Amniotic stem cell (primary cell): ENCODE measurements at regions not wholly inside any gene's neighbourhood (a gene's known extent, or its start where the extent isn't known, plus 50 kb on each side); places are given as distances from the start of the nearest gene placed in this dataset.
"Not testable (repeated sequence)": the region's sequence is repeated elsewhere in the genome, so short reads cannot be mapped to it uniquely, and the experiment has no call there.

ENCODE experiments used
- DNase-seq: peaks from one replicate; lab custom pipeline; 2025; lab: John Stamatoyannopoulos, UW

DNA sequence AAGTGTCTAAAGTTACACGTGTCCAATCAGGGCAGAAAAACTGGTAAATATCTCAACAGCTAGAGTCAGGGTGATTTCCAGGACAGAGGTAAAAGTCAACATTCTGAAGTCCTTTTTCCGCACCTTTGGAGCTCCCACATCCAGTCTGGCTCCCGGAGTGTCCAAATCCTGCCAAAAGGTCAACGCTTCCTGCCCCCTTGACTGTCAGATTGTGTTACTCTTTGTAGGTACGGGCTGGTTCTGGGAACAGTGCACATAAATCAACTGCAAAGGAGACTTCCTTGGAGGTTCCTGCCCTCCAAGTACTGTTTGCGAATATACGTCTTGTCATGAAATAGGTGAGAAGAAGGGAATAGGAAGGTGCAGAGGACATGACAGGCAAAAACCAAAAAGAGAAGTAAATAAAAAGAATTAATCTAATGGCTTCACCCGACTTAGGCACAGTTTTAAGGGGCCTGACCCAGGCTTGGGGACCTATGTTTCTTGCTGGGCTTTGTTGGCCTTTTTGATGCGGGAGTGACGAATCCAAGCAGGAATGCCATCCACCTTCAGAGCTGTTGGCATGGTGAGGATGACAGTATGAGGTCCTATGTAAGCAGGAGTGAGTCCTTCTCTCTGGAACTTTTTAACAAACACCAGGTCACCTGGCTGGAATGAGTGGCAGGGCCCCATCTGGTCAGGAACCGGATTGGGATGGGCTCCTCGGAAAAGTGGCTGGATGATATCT, 155.4 kb downstream of the TRIM27 start:
- DNase-seq = no peak

- DNase-seq = peak; percentile 24
Observed at GRCh38 chr6:28769626-28770402, 154.0 kb downstream of the TRIM27 start.

DNA sequence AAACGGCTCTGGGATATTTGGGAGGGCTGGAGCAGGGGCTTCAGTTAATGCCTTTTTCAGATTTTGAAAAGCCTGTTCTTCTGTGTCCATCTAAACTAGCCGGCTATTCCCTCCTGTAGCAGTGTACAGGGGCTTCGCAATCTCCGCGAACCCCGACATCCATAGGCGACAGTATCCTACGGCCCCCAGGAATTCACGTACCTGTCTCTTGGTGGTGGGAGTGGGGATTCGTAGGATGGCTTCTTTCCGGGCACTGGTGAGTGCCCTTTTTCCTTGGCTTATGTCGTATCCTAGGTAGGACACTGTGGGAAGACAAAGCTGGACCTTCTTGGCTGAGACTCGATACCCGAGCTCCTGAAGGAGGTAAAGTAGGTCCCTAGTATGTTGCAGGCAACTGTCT, 153.1 kb downstream of the TRIM27 start:
- DNase-seq = no peak

- no peak for DNase-seq
Observed at GRCh38 chr6:28771401-28772267, 152.2 kb downstream of the TRIM27 start.

DNA sequence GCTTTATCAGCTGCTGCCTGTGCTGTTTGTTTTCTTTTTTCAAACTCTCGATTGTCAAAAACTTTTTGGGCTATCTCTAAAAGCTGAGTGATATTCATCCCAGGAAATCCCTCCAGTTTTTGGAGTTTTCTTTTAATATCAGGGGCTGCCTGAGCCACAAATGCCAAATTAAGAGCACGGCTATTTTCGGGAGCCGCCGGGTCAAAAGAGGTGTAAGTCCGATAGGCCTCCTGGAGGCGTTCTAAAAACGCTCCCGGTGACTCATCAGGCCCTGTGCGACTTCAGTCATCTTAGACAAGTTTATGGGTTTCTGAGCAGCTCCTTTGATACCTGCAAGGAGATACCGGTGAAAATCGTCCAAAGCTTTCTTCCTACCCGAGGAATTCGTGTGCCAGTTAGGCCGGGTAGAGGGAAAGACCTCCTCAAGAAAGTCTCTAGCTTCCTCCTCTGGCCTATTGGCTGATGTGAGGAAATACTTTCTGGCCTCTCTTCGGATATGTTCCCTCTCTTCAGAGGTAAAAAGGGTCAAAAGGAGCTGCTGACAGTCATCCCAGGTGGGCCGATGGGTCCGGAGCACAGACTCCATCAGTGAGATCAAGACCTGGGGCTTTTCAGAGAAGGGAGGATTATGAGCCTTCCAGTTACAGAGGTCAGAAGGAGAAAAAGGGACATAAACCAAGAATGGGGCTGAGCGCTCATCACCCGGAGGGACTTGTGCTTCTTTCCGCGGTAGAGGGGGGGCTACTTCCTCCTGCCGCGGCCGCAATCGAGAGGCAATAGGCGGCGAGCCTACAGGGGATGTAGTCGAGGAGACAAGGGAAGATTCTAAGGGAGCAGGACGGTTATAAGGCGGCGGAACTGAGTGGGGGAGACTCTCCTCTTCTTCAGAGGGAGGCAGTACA, 151.1 kb downstream of the TRIM27 start:
- DNase-seq = no peak

DNA sequence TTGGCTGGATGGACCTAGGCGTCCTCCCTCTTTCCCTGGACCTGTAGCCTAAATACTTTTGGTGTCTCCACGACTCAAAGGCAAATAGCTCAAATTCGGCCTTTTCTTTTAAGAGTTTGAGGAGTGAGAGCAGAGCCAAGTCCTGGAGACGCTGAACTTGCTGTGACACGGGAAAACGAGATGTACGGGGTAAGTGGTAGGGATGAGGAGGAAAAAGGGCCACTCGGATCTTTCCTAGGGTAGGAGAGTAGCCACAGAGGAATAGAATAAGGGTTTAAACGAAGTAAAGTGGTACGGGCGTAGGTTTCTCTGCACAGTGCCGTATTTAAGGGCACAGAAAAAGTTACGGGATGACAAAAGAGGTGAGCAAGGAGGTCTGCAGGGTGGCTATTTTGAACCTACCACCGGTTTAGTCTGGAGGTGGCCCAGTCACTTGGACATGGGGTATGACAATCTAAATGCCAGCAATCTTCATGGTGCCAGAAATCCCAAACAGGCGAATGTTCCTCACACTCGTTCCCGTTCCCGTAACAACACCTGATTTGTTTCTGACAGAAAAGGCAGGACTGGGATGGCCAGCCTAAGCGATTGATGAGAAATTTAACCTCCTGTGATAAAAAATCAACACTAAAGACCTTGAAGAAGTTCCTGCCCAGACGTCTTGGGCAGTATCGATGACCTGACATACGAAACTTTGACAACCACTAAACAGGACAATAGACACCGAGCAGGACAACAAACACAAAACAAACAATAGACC, 149.3 kb downstream of the TRIM27 start:
- no peak for DNase-seq

DNA sequence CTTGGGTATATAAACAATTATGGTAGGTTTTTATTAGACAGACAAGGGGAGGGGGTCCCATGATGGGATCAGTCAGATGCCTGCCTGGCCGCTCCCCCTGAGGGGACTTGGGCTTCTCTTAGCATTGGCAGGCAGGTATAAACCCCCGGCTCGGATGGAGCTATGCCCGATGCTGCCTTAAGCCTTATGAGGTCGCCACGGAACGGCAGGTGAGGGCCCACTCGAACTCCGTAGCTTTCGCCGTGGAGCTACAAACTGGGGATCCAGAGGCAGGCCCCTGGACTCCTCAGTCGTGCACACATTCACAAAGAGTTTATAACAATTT, 148.8 kb downstream of the TRIM27 start:
- DNase-seq = no peak

- no peak for DNase-seq
Observed at GRCh38 chr6:28775405-28776129, 148.2 kb downstream of the TRIM27 start.

DNA sequence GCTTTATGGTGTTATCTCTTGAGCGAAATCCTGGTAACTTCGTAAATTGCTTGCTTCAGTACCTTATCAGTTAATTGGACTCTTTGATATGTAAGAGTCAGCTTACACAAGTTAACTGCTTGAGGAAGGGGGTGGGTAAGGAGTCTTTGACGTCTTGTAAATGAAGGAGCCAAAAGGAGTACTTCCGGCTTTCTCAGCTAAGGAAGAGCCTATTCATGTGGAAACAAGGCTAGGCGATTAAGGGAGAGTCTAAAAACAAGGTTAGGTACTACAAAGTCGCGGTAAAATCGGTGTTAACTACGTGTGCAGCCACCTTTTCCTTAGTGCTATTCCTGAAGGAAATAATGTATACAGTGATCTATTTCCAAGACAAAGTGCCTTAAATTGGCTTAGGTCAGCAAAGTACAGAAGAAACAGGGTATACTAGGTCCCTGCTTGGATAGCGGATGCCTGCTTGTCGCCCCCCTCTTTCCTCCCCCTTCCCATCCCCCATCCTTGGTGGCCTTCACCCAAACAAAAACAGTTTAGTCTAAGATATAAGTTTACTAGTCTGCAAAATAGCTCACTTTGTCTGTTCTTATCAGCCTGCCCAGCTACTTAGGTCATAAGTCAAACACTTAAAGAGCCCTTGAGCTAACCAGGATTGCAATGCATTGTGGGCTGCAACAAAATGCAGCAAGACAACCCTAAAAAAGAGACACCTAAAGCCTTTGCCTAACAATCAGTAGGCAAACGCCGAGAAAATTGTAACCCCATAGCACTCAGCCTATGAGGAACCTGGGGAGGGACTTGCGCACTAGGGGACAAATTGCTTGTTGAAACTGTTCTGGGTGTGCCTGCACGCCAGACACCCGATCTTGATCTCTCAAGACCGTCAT, 147.3 kb downstream of the TRIM27 start:
- DNase-seq = no peak

DNA sequence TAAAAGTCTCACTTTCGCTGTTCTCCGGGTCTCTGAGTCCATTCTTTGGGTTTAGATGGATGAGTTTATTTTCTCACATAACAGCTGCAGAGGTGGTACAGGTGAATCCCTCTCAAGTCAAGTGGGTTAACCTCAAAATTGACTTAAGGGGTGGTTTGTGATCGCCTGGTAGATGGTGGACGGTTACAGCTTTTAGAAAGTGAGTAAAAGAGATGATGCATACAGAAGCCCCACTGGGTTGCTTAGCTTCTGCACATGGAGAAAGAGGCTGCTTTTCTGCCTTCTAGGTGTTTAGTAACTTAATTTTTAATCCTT, 146.7 kb downstream of the TRIM27 start:
- no peak for DNase-seq

DNA sequence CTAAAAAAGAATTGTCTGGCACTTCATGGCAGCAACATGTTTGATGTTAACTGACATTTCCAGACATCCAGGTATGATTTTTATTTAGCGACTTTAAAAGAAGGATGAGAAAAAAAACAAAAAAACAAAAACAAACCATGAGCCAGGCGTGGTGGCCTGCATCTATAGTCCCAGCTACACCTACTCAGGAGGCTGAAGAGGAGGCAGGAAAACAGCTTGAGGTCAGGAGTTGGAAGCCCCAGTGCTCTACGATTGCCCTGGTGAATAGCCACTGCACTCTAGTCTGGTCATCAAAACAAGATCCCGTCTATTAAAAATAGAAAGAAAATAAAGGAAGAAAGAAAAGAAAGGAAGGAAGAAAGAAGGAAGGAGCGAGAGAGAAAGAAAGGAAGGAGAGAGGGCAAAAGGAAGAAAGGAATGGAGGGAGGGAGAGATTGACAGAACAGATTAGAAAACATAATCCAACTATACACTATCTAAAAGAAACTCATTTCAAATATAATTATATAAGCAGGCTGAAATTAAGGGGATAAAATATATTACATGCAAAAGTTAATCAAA, 141.6 kb downstream of the TRIM27 start:
- no peak for DNase-seq

GRCh38 chr6:28785962-28786679, 137.7 kb downstream of the TRIM27 start:
- no peak for DNase-seq

GRCh38 chr6:28789553-28790083, 134.2 kb downstream of the TRIM27 start:
- no peak for DNase-seq

DNA sequence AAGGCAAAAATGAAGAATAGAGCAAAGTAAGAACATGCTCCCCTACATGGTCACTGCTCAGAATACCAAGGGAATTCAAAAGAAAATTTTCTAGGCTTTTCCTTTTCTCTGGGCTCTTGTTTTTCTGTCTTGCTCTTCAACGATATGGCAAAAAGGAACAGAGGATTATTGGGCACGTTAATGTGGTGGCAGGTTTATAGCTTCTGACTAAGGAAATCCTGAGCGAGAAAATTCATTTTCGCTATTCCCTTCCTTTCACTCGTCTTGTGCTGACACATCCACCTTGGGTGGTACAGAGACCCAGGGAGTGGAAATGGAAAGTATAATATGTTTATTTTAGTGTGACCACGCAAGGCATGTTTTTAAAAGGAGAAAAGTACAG, 132.8 kb downstream of the TRIM27 start:
- no peak for DNase-seq

- DNase-seq = no peak
Observed at GRCh38 chr6:28794175-28795002, 129.4 kb downstream of the TRIM27 start.

GRCh38 chr6:28800647-28801046, 123.1 kb downstream of the TRIM27 start:
- not testable (repeated sequence) for DNase-seq
